ENCODE measurements at regions not wholly inside any gene's neighbourhood (a gene's known extent, or its start where the extent isn't known, plus 50 kb on each side); places are given as distances from the start of the nearest gene placed in this dataset.

GRCh38 chr14:101035466-101036225 lies 132.1 kb upstream of the RTL1 start:
- no peak overlapping the region for H3K9ac ChIP-seq (ENCODE audit: low read length)
- no peak overlapping the region for H3K4me2 ChIP-seq (ENCODE audit: low read depth, low read length, poor library complexity, severe bottlenecking)
- H3K27ac ChIP-seq (ENCODE audit: low read depth, low read length): no peak overlapping the region
- H2AFZ ChIP-seq (ENCODE audit: low read depth, low read length, severe bottlenecking): no peak overlapping the region
- H3K27me3 ChIP-seq (ENCODE audit: low read length): no peaks in the 10 kb centered on the region
- H3F3A ChIP-seq (ENCODE audit: insufficient read depth): no peaks in the 10 kb centered on the region
- H3K36me3 ChIP-seq (ENCODE audit: low read length): no peaks in the 10 kb centered on the region
- H3K9me2 ChIP-seq (replicated peaks; ENCODE audit: insufficient read depth, low read length): no peaks in the 10 kb centered on the region
- H3K4me3 ChIP-seq (ENCODE audit: insufficient read depth, low read length, poor library complexity, severe bottlenecking): no peak overlapping the region
- TF ChIP-seq CTCF (IDR thresholded peaks at IDR 0.05; ENCODE audit: insufficient read depth, low read length, poor library complexity, severe bottlenecking): no peak
- TF ChIP-seq EZH2phosphoT487 (conservative IDR thresholded peaks at IDR 0.05; ENCODE audit: low read length): no peak
- no peaks in the 10 kb centered on the region for H4K20me1 ChIP-seq (ENCODE audit: low read depth, low read length)
- H3K79me2 ChIP-seq (ENCODE audit: insufficient read depth, low read length): no peaks in the 10 kb centered on the region
- no peaks in the 10 kb centered on the region for H3K9me3 ChIP-seq (ENCODE audit: insufficient read depth, low read length)

GRCh38 chr14:101037021-101037817 lies 133.7 kb upstream of the RTL1 start:
- H3K36me3 ChIP-seq (ENCODE audit: low read length): no peaks in the 10 kb centered on the region
- no peaks in the 10 kb centered on the region for H3K9me2 ChIP-seq (replicated peaks; ENCODE audit: insufficient read depth, low read length)
- H3K79me2 ChIP-seq (ENCODE audit: insufficient read depth, low read length): no peaks in the 10 kb centered on the region
- H3K9ac ChIP-seq (ENCODE audit: low read length): no peak overlapping the region
- no peak overlapping the region for H3K27ac ChIP-seq (ENCODE audit: low read depth, low read length)
- no peaks in the 10 kb centered on the region for H3K27me3 ChIP-seq (ENCODE audit: low read length)
- H3K4me2 ChIP-seq (ENCODE audit: low read depth, low read length, poor library complexity, severe bottlenecking): no peak overlapping the region
- H3F3A ChIP-seq (ENCODE audit: insufficient read depth): no peaks in the 10 kb centered on the region
- H3K4me3 ChIP-seq (ENCODE audit: insufficient read depth, low read length, poor library complexity, severe bottlenecking): no peak overlapping the region
- H4K20me1 ChIP-seq (ENCODE audit: low read depth, low read length): no peaks in the 10 kb centered on the region
- TF ChIP-seq EZH2phosphoT487 (conservative IDR thresholded peaks at IDR 0.05; ENCODE audit: low read length) (no peak), CTCF (IDR thresholded peaks at IDR 0.05; ENCODE audit: insufficient read depth, low read length, poor library complexity, severe bottlenecking) (no peak)
- no peak overlapping the region for H2AFZ ChIP-seq (ENCODE audit: low read depth, low read length, severe bottlenecking)
- H3K9me3 ChIP-seq (ENCODE audit: insufficient read depth, low read length): no peaks in the 10 kb centered on the region

GRCh38 chr14:101039031-101039754 lies 135.7 kb upstream of the RTL1 start:
- H3K36me3 ChIP-seq (ENCODE audit: low read length): no peaks in the 10 kb centered on the region
- no peak overlapping the region for H3K4me3 ChIP-seq (ENCODE audit: insufficient read depth, low read length, poor library complexity, severe bottlenecking)
- no peaks in the 10 kb centered on the region for H3K9me2 ChIP-seq (replicated peaks; ENCODE audit: insufficient read depth, low read length)
- no peak overlapping the region for H3K4me2 ChIP-seq (ENCODE audit: low read depth, low read length, poor library complexity, severe bottlenecking)
- no peak overlapping the region for H2AFZ ChIP-seq (ENCODE audit: low read depth, low read length, severe bottlenecking)
- H3F3A ChIP-seq (ENCODE audit: insufficient read depth): no peaks in the 10 kb centered on the region
- H3K9me3 ChIP-seq (ENCODE audit: insufficient read depth, low read length): no peaks in the 10 kb centered on the region
- H3K79me2 ChIP-seq (ENCODE audit: insufficient read depth, low read length): no peaks in the 10 kb centered on the region
- TF ChIP-seq CTCF (IDR thresholded peaks at IDR 0.05; ENCODE audit: insufficient read depth, low read length, poor library complexity, severe bottlenecking) (no peak), EZH2phosphoT487 (conservative IDR thresholded peaks at IDR 0.05; ENCODE audit: low read length) (no peak)
- H3K27me3 ChIP-seq (ENCODE audit: low read length): no peaks in the 10 kb centered on the region
- no peak overlapping the region for H3K9ac ChIP-seq (ENCODE audit: low read length)
- H4K20me1 ChIP-seq (ENCODE audit: low read depth, low read length): no peaks in the 10 kb centered on the region
- no peak overlapping the region for H3K27ac ChIP-seq (ENCODE audit: low read depth, low read length)
